Activated CD8-positive, alpha-beta memory T cell treated with anti-CD3 and anti-CD28 coated beads, Interleukin-2, amount 10 ng/mL, durations not matched to agents 7 days and 5 days (primary cell): ENCODE measurements at regions not wholly inside any gene's neighbourhood (a gene's known extent, or its start where the extent isn't known, plus 50 kb on each side); places are given as distances from the start of the nearest gene placed in this dataset.

Experiments used
- ATAC-seq: fragments of 150-1000 bp; cut with Tn5 transposase; one replicate; pipeline ENCODE4 v1.10.0; 2021; ENCODE audit warnings: moderate library complexity
- CTCF ChIA-PET: fragments of 350-600 bp; sonication (Branson Sonifier 250); formaldehyde crosslinking; loops from one replicate; lab custom pipeline; 2021; ENCODE audit warnings: antibody characterized with exemption; lab: Charles Lee
- DNase-seq: peaks from one replicate; pipeline ENCODE4 v3.0.0-alpha.2; 2020
- H3K27ac Mint-ChIP-seq: one replicate; pipeline ENCODE4 v1.8.0; 2021; ENCODE audit warnings: mild to moderate bottlenecking, mixed read lengths
- H3K27me3 Mint-ChIP-seq: one replicate; pipeline ENCODE4 v1.8.0; 2021; ENCODE audit warnings: mixed read lengths
- H3K36me3 Mint-ChIP-seq: one replicate; pipeline ENCODE4 v1.8.0; 2021; ENCODE audit warnings: mild to moderate bottlenecking, mixed read lengths
- H3K4me1 Mint-ChIP-seq: one replicate; pipeline ENCODE4 v1.8.0; 2021; ENCODE audit warnings: mixed read lengths
- H3K4me3 Mint-ChIP-seq: one replicate; pipeline ENCODE4 v1.8.0; 2021; ENCODE audit warnings: mild to moderate bottlenecking, moderate library complexity, mixed read lengths
- H3K9me3 Mint-ChIP-seq: one replicate; pipeline ENCODE4 v1.8.0; 2022; ENCODE audit warnings: low read depth, mixed read lengths

- DNase-seq (no peak), ATAC-seq (no peak)
- H3K9me3 Mint-ChIP-seq: no peaks in the 10 kb centered on the region
- H3K4me3 Mint-ChIP-seq: no peak overlapping the region
- H3K27ac Mint-ChIP-seq: no peak overlapping the region
- peaks cover 3% of the 10 kb centered on the region for H3K4me1 Mint-ChIP-seq
- CTCF ChIA-PET: interaction anchor here (1.1 kb wide), 1 partner anchor 9 kb away, joined by 3 read pairs; no protein-coding TSS in a partner anchor
- H3K36me3 Mint-ChIP-seq: no peaks in the 10 kb centered on the region
- H3K27me3 Mint-ChIP-seq: peaks cover 23% of the 10 kb centered on the region
Measured at GRCh38 chr21:35749904-35750303, 310.4 kb downstream of the SETD4 start.

- Mint-ChIP-seq H3K4me3 (no peak overlapping the region), H3K9me3 (no peaks in the 10 kb centered on the region), H3K36me3 (no peaks in the 10 kb centered on the region), H3K27ac (no peak overlapping the region), H3K27me3 (peaks cover 23% of the 10 kb centered on the region), H3K4me1 (peaks cover 3% of the 10 kb centered on the region)
- no peak for ATAC-seq
- CTCF ChIA-PET: interaction anchor here (1.1 kb wide), 1 partner anchor 8 kb away, joined by 3 read pairs; no protein-coding TSS in a partner anchor
- no peak for DNase-seq
Measured at GRCh38 chr21:35748678-35749314, 311.5 kb downstream of the SETD4 start.

- CTCF ChIA-PET: no interaction called here
- no peak overlapping the region for H3K27ac Mint-ChIP-seq
- DNase-seq: no peak
- H3K9me3 Mint-ChIP-seq: peaks cover 2% of the 10 kb centered on the region
- H3K36me3 Mint-ChIP-seq: no peaks in the 10 kb centered on the region
- H3K27me3 Mint-ChIP-seq: peaks cover 6% of the 10 kb centered on the region
- ATAC-seq: no peak
- H3K4me3 Mint-ChIP-seq: no peak overlapping the region
- H3K4me1 Mint-ChIP-seq: peaks cover 3% of the 10 kb centered on the region
Measured at GRCh38 chr21:35743571-35743970, 316.8 kb downstream of the SETD4 start.

- Mint-ChIP-seq H3K27me3 (no peaks in the 10 kb centered on the region), H3K4me1 (no peaks in the 10 kb centered on the region), H3K36me3 (no peaks in the 10 kb centered on the region), H3K27ac (no peak overlapping the region), H3K4me3 (no peak overlapping the region), H3K9me3 (peaks cover 2% of the 10 kb centered on the region)
- DNase-seq: no peak
- CTCF ChIA-PET: no interaction called here
- no peak for ATAC-seq
Measured at GRCh38 chr21:35738347-35738961, 321.9 kb downstream of the SETD4 start.

- Mint-ChIP-seq H3K4me3 (no peak overlapping the region), H3K4me1 (no peaks in the 10 kb centered on the region), H3K9me3 (peaks cover 2% of the 10 kb centered on the region), H3K27ac (no peak overlapping the region), H3K36me3 (no peaks in the 10 kb centered on the region), H3K27me3 (no peaks in the 10 kb centered on the region)
- DNase-seq (no peak), ATAC-seq (no peak)
- CTCF ChIA-PET: no interaction called here
Measured at GRCh38 chr21:35737899-35738346, 322.4 kb downstream of the SETD4 start.

- DNase-seq (no peak), ATAC-seq (no peak)
- Mint-ChIP-seq H3K27ac (no peak overlapping the region), H3K36me3 (no peaks in the 10 kb centered on the region), H3K9me3 (peaks cover 2% of the 10 kb centered on the region), H3K27me3 (no peaks in the 10 kb centered on the region), H3K4me1 (no peaks in the 10 kb centered on the region), H3K4me3 (no peak overlapping the region)
- CTCF ChIA-PET: no interaction called here
Measured at GRCh38 chr21:35737449-35737848, 322.9 kb downstream of the SETD4 start.

- peaks cover 9% of the 10 kb centered on the region for H3K27me3 Mint-ChIP-seq
- H3K4me1 Mint-ChIP-seq: no peaks in the 10 kb centered on the region
- H3K36me3 Mint-ChIP-seq: no peaks in the 10 kb centered on the region
- no peaks in the 10 kb centered on the region for H3K9me3 Mint-ChIP-seq
- no peak overlapping the region for H3K27ac Mint-ChIP-seq
- DNase-seq (no peak), ATAC-seq (no peak)
- CTCF ChIA-PET: no interaction called here
- H3K4me3 Mint-ChIP-seq: no peak overlapping the region
Measured at GRCh38 chr21:35732788-35733187, 327.5 kb downstream of the SETD4 start.

- no peaks in the 10 kb centered on the region for H3K4me1 Mint-ChIP-seq
- CTCF ChIA-PET: no interaction called here
- no peaks in the 10 kb centered on the region for H3K9me3 Mint-ChIP-seq
- H3K4me3 Mint-ChIP-seq: no peak overlapping the region
- DNase-seq (no peak), ATAC-seq (no peak)
- H3K36me3 Mint-ChIP-seq: no peaks in the 10 kb centered on the region
- peaks cover 11% of the 10 kb centered on the region for H3K27me3 Mint-ChIP-seq
- no peak overlapping the region for H3K27ac Mint-ChIP-seq
Measured at GRCh38 chr21:35730325-35730724, 330.0 kb downstream of the SETD4 start.

- Mint-ChIP-seq H3K27me3 (peaks cover 13% of the 10 kb centered on the region), H3K27ac (no peak overlapping the region), H3K9me3 (no peaks in the 10 kb centered on the region), H3K4me1 (no peaks in the 10 kb centered on the region), H3K36me3 (no peaks in the 10 kb centered on the region), H3K4me3 (no peak overlapping the region)
- ATAC-seq: no peak
- no peak for DNase-seq
- CTCF ChIA-PET: no interaction called here
Measured at GRCh38 chr21:35727830-35728229, 332.5 kb downstream of the SETD4 start.

- H3K9me3 Mint-ChIP-seq: no peaks in the 10 kb centered on the region
Measured at GRCh38 chr21:35724156-35724555, 336.2 kb downstream of the SETD4 start.

GRCh38 chr21:35721701-35722100, 338.6 kb downstream of the SETD4 start:
- Mint-ChIP-seq H3K27me3 (peaks cover 17% of the 10 kb centered on the region), H3K27ac (no peak overlapping the region), H3K4me1 (no peaks in the 10 kb centered on the region), H3K36me3 (no peaks in the 10 kb centered on the region), H3K4me3 (no peak overlapping the region), H3K9me3 (no peaks in the 10 kb centered on the region)
- no peak for DNase-seq
- ATAC-seq: no peak
- CTCF ChIA-PET: no interaction called here

More at GRCh38 chr21:35724156-35724555, 336.2 kb downstream of the SETD4 start:
- no peak for DNase-seq
- no peak overlapping the region for H3K27ac Mint-ChIP-seq
- H3K4me3 Mint-ChIP-seq: no peak overlapping the region
- ATAC-seq: no peak
- H3K27me3 Mint-ChIP-seq: peaks cover 12% of the 10 kb centered on the region
- H3K4me1 Mint-ChIP-seq: no peaks in the 10 kb centered on the region
- CTCF ChIA-PET: no interaction called here
- no peaks in the 10 kb centered on the region for H3K36me3 Mint-ChIP-seq

GRCh38 chr21:35720208-35720731, 340.1 kb downstream of the SETD4 start:
- ATAC-seq (no peak), DNase-seq (no peak)
- Mint-ChIP-seq H3K27ac (no peak overlapping the region), H3K9me3 (no peaks in the 10 kb centered on the region), H3K27me3 (peaks cover 19% of the 10 kb centered on the region), H3K4me3 (no peak overlapping the region), H3K36me3 (no peaks in the 10 kb centered on the region), H3K4me1 (no peaks in the 10 kb centered on the region)
- CTCF ChIA-PET: no interaction called here

GRCh38 chr21:35719080-35719479, 341.2 kb downstream of the SETD4 start:
- Mint-ChIP-seq H3K27me3 (peaks cover 22% of the 10 kb centered on the region), H3K4me1 (no peaks in the 10 kb centered on the region), H3K4me3 (no peak overlapping the region), H3K36me3 (no peaks in the 10 kb centered on the region), H3K27ac (no peak overlapping the region), H3K9me3 (no peaks in the 10 kb centered on the region)
- ATAC-seq (no peak), DNase-seq (no peak)
- CTCF ChIA-PET: no interaction called here
